ENCODE measurements at regions not wholly inside any gene's neighbourhood (a gene's known extent, or its start where the extent isn't known, plus 50 kb on each side); places are given as distances from the start of the nearest gene placed in this dataset.

- FAIRE-seq, result no peak
- DNase-seq (ENCODE audit: extremely low spot score, insufficient read length, low read depth), result no peak
These were observed 179.3 kb downstream of the DEPDC1B start for GRCh38 chr5:60520451-60521227.

- FAIRE-seq, result no peak
- DNase-seq (ENCODE audit: extremely low spot score, insufficient read length, low read depth), result no peak
These were observed 180.6 kb downstream of the DEPDC1B start for GRCh38 chr5:60519372-60519771.

- FAIRE-seq (no peak), DNase-seq (ENCODE audit: extremely low spot score, insufficient read length, low read depth) (no peak)
These were observed 182.1 kb downstream of the DEPDC1B start for GRCh38 chr5:60517850-60518249.

- no peak for DNase-seq (ENCODE audit: extremely low spot score, insufficient read length, low read depth)
- FAIRE-seq, result no peak
These were observed 182.8 kb downstream of the DEPDC1B start for GRCh38 chr5:60517094-60517694.

- no peak for DNase-seq (ENCODE audit: extremely low spot score, insufficient read length, low read depth)
- FAIRE-seq, result no peak
These were observed 183.3 kb downstream of the DEPDC1B start for GRCh38 chr5:60516688-60517087.

- DNase-seq (ENCODE audit: extremely low spot score, insufficient read length, low read depth) (no peak), FAIRE-seq (peak; percentile 15)
These were observed 185.8 kb downstream of the DEPDC1B start for GRCh38 chr5:60514152-60514551.

GRCh38 chr5:60512117-60512516, 187.8 kb downstream of the DEPDC1B start:
- DNase-seq (ENCODE audit: extremely low spot score, insufficient read length, low read depth) (no peak), FAIRE-seq (no peak)

- FAIRE-seq (no peak), DNase-seq (ENCODE audit: extremely low spot score, insufficient read length, low read depth) (no peak)
These were observed 189.3 kb downstream of the DEPDC1B start for GRCh38 chr5:60510663-60511062.

GRCh38 chr5:60510049-60510448, 189.9 kb downstream of the DEPDC1B start:
- FAIRE-seq, result no peak

GRCh38 chr5:60509519-60509918, 190.4 kb downstream of the DEPDC1B start:
- no peak for FAIRE-seq

More at GRCh38 chr5:60510049-60510448, 189.9 kb downstream of the DEPDC1B start:
- no peak for DNase-seq (ENCODE audit: extremely low spot score, insufficient read length, low read depth)

GRCh38 chr5:60507687-60508086, 192.3 kb downstream of the DEPDC1B start:
- no peak for FAIRE-seq
- DNase-seq (ENCODE audit: extremely low spot score, insufficient read length, low read depth), result no peak

More at GRCh38 chr5:60509519-60509918, 190.4 kb downstream of the DEPDC1B start:
- no peak for DNase-seq (ENCODE audit: extremely low spot score, insufficient read length, low read depth)

GRCh38 chr5:60505373-60506171, 194.4 kb downstream of the DEPDC1B start:
- DNase-seq (ENCODE audit: extremely low spot score, insufficient read length, low read depth) (no peak), FAIRE-seq (peak; percentile 15)

- peak; percentile 38 for FAIRE-seq
- DNase-seq (ENCODE audit: extremely low spot score, insufficient read length, low read depth), result no peak
These were observed 195.6 kb downstream of the DEPDC1B start for GRCh38 chr5:60504342-60504741.

GRCh38 chr5:60503771-60504170, 196.2 kb downstream of the DEPDC1B start:
- DNase-seq (ENCODE audit: extremely low spot score, insufficient read length, low read depth) (no peak), FAIRE-seq (peak; percentile 65)

GRCh38 chr5:60497706-60498500, 202.1 kb downstream of the DEPDC1B start:
- DNase-seq (ENCODE audit: extremely low spot score, insufficient read length, low read depth) (no peak), FAIRE-seq (no peak)

GRCh38 chr5:60495644-60496520, 204.1 kb downstream of the DEPDC1B start:
- DNase-seq (ENCODE audit: extremely low spot score, insufficient read length, low read depth), result no peak
- no peak for FAIRE-seq

- no peak for FAIRE-seq
- DNase-seq (ENCODE audit: extremely low spot score, insufficient read length, low read depth), result no peak
These were observed 205.3 kb downstream of the DEPDC1B start for GRCh38 chr5:60494635-60495034.

- FAIRE-seq (no peak), DNase-seq (ENCODE audit: extremely low spot score, insufficient read length, low read depth) (no peak)
These were observed 205.8 kb downstream of the DEPDC1B start for GRCh38 chr5:60494144-60494543.

GRCh38 chr5:60493372-60493771, 206.6 kb downstream of the DEPDC1B start:
- DNase-seq (ENCODE audit: extremely low spot score, insufficient read length, low read depth), result no peak

More at GRCh38 chr5:60493372-60493771, 206.6 kb downstream of the DEPDC1B start:
- no peak for FAIRE-seq

Measured in GM18507 (cell line).